Natural killer cell treated with Interleukin-12 subunit alpha and Interleukin-12 subunit beta and Interleukin-15 and Interleukin-18, amount 100 ng/mL, for 72 hours (primary cell): ENCODE measurements at regions not wholly inside any gene's neighbourhood (a gene's known extent, or its start where the extent isn't known, plus 50 kb on each side); places are given as distances from the start of the nearest gene placed in this dataset.

Experiments
- ATAC-seq, 2 donors: fragments of 150-1000 bp; cut with Tn5 transposase in 1 of 2; sonication (Bioruptor Pico), chemical (Tn5 transposase) in 1 of 2; 2 replicates each; pipeline ENCODE4 v1.10.0; 2021
- DNase-seq: peaks from one replicate; pipeline ENCODE4 v3.0.0; 2022; ENCODE audit warnings: low spot score
- H3K27ac Mint-ChIP-seq, 2 donors: 1 replicate in 1 of 2; 2 replicates in 1 of 2; pipeline ENCODE4 v1.8.0; 2022; ENCODE audit warnings: mixed read lengths in 2 of 2, mild to moderate bottlenecking in 1 of 2, moderate library complexity in 1 of 2
- H3K27me3 Mint-ChIP-seq, 2 donors: 1 replicate in 1 of 2; 2 replicates in 1 of 2; pipeline ENCODE4 v1.8.0; 2022; ENCODE audit warnings: mixed read lengths in 2 of 2
- H3K36me3 Mint-ChIP-seq: one replicate; pipeline ENCODE4 v1.8.0; 2022; ENCODE audit warnings: mixed read lengths
- H3K4me1 Mint-ChIP-seq, 2 donors: 1 replicate in 1 of 2; 2 replicates in 1 of 2; pipeline ENCODE4 v1.8.0; 2022; ENCODE audit warnings: low read depth in 2 of 2, mixed read lengths in 2 of 2, mild to moderate bottlenecking in 1 of 2
- H3K4me3 Mint-ChIP-seq: one replicate; pipeline ENCODE4 v1.8.0; 2022; ENCODE audit warnings: mixed read lengths
- H3K9me3 Mint-ChIP-seq: 2 replicates; pipeline ENCODE4 v1.8.0; 2022; ENCODE audit warnings: mixed read lengths

DNA sequence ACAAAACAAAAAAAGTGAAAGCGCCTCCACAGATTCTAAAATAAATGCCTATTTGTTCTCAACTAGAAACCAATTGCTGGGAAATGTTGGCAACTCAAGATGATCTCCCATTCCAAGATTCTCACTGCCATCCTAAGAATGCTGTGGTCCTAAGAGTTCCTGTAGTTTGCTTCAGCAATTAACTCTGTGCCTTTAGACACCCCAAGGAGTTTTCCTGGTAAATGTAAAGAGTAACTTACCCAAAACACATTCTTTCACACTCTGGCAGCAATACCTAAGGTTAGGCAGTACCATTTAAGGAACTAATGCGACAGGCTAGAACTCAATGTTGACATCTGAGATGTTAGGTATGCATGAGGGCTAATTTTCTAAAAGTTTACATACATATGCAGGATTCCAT lies 58.8 kb upstream of the TANK start:
- Mint-ChIP-seq H3K4me1 (peaks cover 15 to 21% of the 10 kb centered on the region in 2 donors), H3K27ac (peak overlapping the region in 1 of 2 donors; percentile 52), H3K27me3 (no peaks in the 10 kb centered on the region), H3K36me3 (peaks cover 17% of the 10 kb centered on the region), H3K9me3 (peaks cover 5% of the 10 kb centered on the region), H3K4me3 (no peak overlapping the region)
- ATAC-seq (no peak), DNase-seq (no peak)

DNA sequence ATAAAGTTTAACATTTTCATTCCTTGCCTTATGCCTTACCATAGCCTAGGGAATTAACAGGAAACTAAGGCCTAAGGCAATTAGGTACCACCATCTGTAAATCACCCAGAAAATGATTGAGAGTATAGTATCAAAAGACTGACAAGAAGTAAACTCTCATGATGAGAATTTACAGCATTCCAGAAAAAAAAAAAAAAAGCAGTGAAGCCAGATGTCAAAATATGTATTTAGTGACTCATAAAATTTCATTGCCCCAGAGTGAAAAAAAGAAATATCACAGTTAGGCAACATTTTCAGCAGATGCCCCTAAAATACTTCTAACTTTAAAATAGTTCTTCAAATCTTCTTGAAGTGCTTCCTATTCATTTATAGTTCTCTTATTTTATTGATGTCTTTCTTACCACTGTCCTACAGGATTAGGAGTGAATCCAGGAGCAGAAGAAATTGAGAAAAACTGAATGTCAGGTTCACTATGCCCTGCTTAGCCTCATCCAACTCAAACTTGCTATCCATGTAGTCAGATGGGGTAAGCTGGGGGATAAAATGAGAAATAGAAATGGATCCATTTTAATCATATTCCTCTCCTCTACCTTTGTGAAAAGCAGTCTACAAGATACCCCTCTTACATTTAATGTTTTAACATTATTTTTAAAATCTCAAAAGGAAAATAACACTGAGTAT lies 57.3 kb upstream of the TANK start:
- Mint-ChIP-seq H3K27ac (peak overlapping the region in 1 of 2 donors; percentile 74), H3K9me3 (peaks cover 5% of the 10 kb centered on the region), H3K4me3 (no peak overlapping the region), H3K36me3 (peaks cover 13% of the 10 kb centered on the region), H3K4me1 (peaks cover 21% of the 10 kb centered on the region in 2 donors), H3K27me3 (no peaks in the 10 kb centered on the region)
- no peak for DNase-seq
- no peak for ATAC-seq

DNA sequence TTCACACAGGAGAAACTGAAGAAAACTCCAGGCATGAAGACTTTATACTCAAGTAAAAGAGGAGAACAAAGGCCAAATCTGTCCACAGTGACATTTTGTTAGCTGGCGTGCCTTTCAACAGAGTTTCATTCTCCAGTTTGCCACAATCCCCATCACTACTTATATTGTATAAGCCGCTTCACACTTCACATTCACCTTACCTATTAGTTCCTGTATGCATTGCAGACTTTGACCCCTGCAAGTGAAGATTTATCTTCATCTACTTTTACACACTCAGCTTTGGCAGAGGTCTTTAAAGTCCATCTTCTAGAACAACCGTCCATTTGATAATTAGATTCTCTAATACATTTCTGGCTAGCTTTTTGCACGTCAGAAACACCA lies 56.8 kb upstream of the TANK start:
- no peak for ATAC-seq
- Mint-ChIP-seq H3K27me3 (no peaks in the 10 kb centered on the region), H3K27ac (peak overlapping the region in 1 of 2 donors; percentile 74), H3K4me3 (no peak overlapping the region), H3K36me3 (peaks cover 8% of the 10 kb centered on the region), H3K4me1 (peaks cover 19 to 21% of the 10 kb centered on the region in 2 donors), H3K9me3 (peaks cover 5% of the 10 kb centered on the region)
- no peak for DNase-seq

DNA sequence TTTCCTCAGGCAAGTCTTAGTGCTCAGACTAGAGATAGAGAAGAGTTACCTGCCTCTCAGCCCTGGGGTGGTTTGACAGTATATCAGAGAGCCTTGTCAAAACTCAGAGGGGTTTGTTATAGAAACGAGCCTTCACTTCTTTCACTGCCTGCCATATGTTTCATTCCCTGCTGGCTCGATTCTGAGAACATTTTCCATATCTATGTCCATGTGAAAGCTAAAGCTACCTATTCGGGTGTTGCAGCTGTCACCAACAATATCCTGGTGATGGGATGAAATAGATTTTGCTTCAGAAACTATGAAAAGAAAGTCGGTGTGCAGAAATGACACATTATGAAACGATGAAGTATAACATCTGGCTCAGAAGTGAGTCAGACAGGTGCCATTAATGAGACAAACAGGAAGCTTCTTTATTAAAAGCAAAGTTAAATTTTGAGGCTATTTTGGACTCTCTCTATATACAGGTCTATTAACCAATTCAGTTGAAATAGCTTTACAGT lies 56.1 kb upstream of the TANK start:
- Mint-ChIP-seq H3K4me1 (peaks cover 16 to 21% of the 10 kb centered on the region in 2 donors), H3K9me3 (peaks cover 5% of the 10 kb centered on the region), H3K27me3 (no peaks in the 10 kb centered on the region), H3K27ac (peak overlapping the region; percentile 22 to 60), H3K4me3 (peak overlapping the region; percentile 68), H3K36me3 (peaks cover 4% of the 10 kb centered on the region)
- DNase-seq (no peak), ATAC-seq (peak in 1 of 2 donors; percentile 71)

DNA sequence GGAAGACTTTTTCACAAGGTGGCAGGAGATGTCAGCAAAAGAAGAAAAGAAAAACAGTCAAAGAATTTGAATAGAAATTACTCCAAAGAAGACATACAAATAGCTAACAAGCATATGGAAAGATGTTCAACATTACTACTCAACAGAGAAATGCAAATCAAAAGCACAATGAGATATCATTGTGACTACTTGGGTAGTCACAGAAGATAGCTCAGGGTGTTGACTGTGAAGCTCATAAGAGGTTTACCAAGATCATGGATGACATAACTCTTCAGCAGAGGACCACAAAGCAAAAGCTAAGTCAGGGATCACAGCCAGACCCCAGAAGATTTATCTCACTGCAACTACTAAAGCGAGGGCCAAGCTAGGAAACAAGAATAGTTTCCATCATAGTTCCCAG lies 53.0 kb upstream of the TANK start:
- ATAC-seq: no peak

More for the DNA sequence above, 53.0 kb upstream of the TANK start:
- no peaks in the 10 kb centered on the region for H3K36me3 Mint-ChIP-seq
- no peak for DNase-seq
- H3K9me3 Mint-ChIP-seq: no peaks in the 10 kb centered on the region
- no peak overlapping the region for H3K4me3 Mint-ChIP-seq
- H3K27ac Mint-ChIP-seq: no peak overlapping the region
- peaks cover 12 to 22% of the 10 kb centered on the region in 2 donors for H3K4me1 Mint-ChIP-seq
- peaks cover 0 to 3% of the 10 kb centered on the region in 2 donors for H3K27me3 Mint-ChIP-seq
